GM19328 (cell line): ENCODE measurements at regions not wholly inside any gene's neighbourhood (a gene's known extent, or its start where the extent isn't known, plus 50 kb on each side); places are given as distances from the start of the nearest gene placed in this dataset.

Experiments
- ATAC-seq: cut with Tn5 transposase; IDR thresholded peaks from one replicate; pipeline ENCODE4 v1.9.1; 2021; ENCODE audit warnings: mild to moderate bottlenecking, moderate library complexity; ENCODE audit not compliant: unreplicated experiment

GRCh38 chr18:25875551-25876240 is 214.7 kb downstream of the SS18 start:
- ATAC-seq: no peak

- ATAC-seq: no peak
Observed at GRCh38 chr18:25873833-25874232, 216.6 kb downstream of the SS18 start.

GRCh38 chr18:25866331-25866730 is 224.1 kb downstream of the SS18 start:
- no peak for ATAC-seq

- ATAC-seq: no peak
Observed at GRCh38 chr18:25862881-25863600, 227.4 kb downstream of the SS18 start.

GRCh38 chr18:25853691-25854433 is 236.6 kb downstream of the SS18 start:
- no peak for ATAC-seq

GRCh38 chr18:25843791-25844190 is 246.6 kb downstream of the SS18 start:
- ATAC-seq: no peak

GRCh38 chr18:25842665-25843064 is 247.7 kb downstream of the SS18 start:
- no peak for ATAC-seq

GRCh38 chr18:25834061-25834460 is 256.4 kb downstream of the SS18 start:
- ATAC-seq: no peak

GRCh38 chr18:25832001-25832604 is 258.3 kb downstream of the SS18 start:
- ATAC-seq: peak; percentile 57

- no peak for ATAC-seq
Observed at GRCh38 chr18:25831301-25831701, 259.1 kb downstream of the SS18 start.

- ATAC-seq: no peak
Observed at GRCh38 chr18:25830787-25831186, 259.6 kb downstream of the SS18 start.

- no peak for ATAC-seq
Observed at GRCh38 chr18:25827961-25828561, 262.4 kb downstream of the SS18 start.

- ATAC-seq: no peak
Observed at GRCh38 chr18:25827228-25827627, 263.2 kb downstream of the SS18 start.

- ATAC-seq: no peak
Observed at GRCh38 chr18:25826823-25827222, 263.6 kb downstream of the SS18 start.

GRCh38 chr18:25825979-25826776 is 264.2 kb downstream of the SS18 start:
- no peak for ATAC-seq

- no peak for ATAC-seq
Observed at GRCh38 chr18:25825056-25825455, 265.4 kb downstream of the SS18 start.

- no peak for ATAC-seq
Observed at GRCh38 chr18:25819746-25820363, 270.6 kb downstream of the SS18 start.

- no peak for ATAC-seq
Observed at GRCh38 chr18:25818505-25818904, 271.9 kb downstream of the SS18 start.

GRCh38 chr18:25817546-25818237 is 272.7 kb downstream of the SS18 start:
- ATAC-seq: no peak
